ENCODE measurements at regions not wholly inside any gene's neighbourhood (a gene's known extent, or its start where the extent isn't known, plus 50 kb on each side); places are given as distances from the start of the nearest gene placed in this dataset.

- H3K27me3 Mint-ChIP-seq = peaks cover 6% of the 10 kb centered on the region
- H3K27ac Mint-ChIP-seq = no peak overlapping the region
- no peak for TF ChIP-seq CTCF (IDR thresholded peaks at IDR 0.05)
- no peaks in the 10 kb centered on the region for H3K36me3 Mint-ChIP-seq (ENCODE audit: low read depth)
- H3K4me1 Mint-ChIP-seq (ENCODE audit: low read depth) = no peaks in the 10 kb centered on the region
- CTCF ChIA-PET = no interaction called here
- ATAC-seq (ENCODE audit: poor library complexity) = no peak
- Histone ChIP-seq H3K27ac (ENCODE audit: low read depth in 1 of 2, low read length in 2 of 2) (no peak overlapping the region), H3K4me1 (ENCODE audit: insufficient read depth, low read length) (no peaks in the 10 kb centered on the region), H3K4me3 (ENCODE audit: low read length) (no peak overlapping the region), H3K36me3 (ENCODE audit: insufficient read depth, low read length) (no peaks in the 10 kb centered on the region), H3K9me3 (ENCODE audit: control insufficient read depth in 1 of 2, insufficient read depth in 1 of 2, low read length in 2 of 2) (no peaks in the 10 kb centered on the region), H3K27me3 (ENCODE audit: control insufficient read depth in 1 of 2, insufficient read depth in 2 of 2, low read length in 2 of 2) (no peaks in the 10 kb centered on the region)
- no peak overlapping the region for H3K4me3 Mint-ChIP-seq
- intact Hi-C loops (cut with DNase I, micrococcal nuclease) = no loop called here
- POLR2A ChIA-PET = no interaction called here
- H3K9me3 Mint-ChIP-seq = no peaks in the 10 kb centered on the region
- no peak for DNase-seq
Observed at GRCh38 chr3:17939157-17939556, 196.7 kb upstream of the TBC1D5 start.

- H3K27me3 ChIP-seq (ENCODE audit: control insufficient read depth in 1 of 2, insufficient read depth in 2 of 2, low read length in 2 of 2) = no peaks in the 10 kb centered on the region
- H3K36me3 ChIP-seq (ENCODE audit: insufficient read depth, low read length) = no peaks in the 10 kb centered on the region
- no peaks in the 10 kb centered on the region for H3K36me3 Mint-ChIP-seq (ENCODE audit: low read depth)
- no peak for TF ChIP-seq CTCF (IDR thresholded peaks at IDR 0.05)
- no peaks in the 10 kb centered on the region for H3K9me3 ChIP-seq (ENCODE audit: control insufficient read depth in 1 of 2, insufficient read depth in 1 of 2, low read length in 2 of 2)
- DNase-seq (no peak), ATAC-seq (ENCODE audit: poor library complexity) (no peak)
- POLR2A ChIA-PET = no interaction called here
- H3K4me1 ChIP-seq (ENCODE audit: insufficient read depth, low read length) = no peaks in the 10 kb centered on the region
- no peak overlapping the region for H3K4me3 Mint-ChIP-seq
- peaks cover 6% of the 10 kb centered on the region for H3K27me3 Mint-ChIP-seq
- intact Hi-C loops (cut with DNase I, micrococcal nuclease) = no loop called here
- H3K4me3 ChIP-seq (ENCODE audit: low read length) = no peak overlapping the region
- no peak overlapping the region for H3K27ac Mint-ChIP-seq
- H3K27ac ChIP-seq (ENCODE audit: low read depth in 1 of 2, low read length in 2 of 2) = no peak overlapping the region
- no peaks in the 10 kb centered on the region for H3K9me3 Mint-ChIP-seq
- CTCF ChIA-PET = no interaction called here
- no peaks in the 10 kb centered on the region for H3K4me1 Mint-ChIP-seq (ENCODE audit: low read depth)
Observed at GRCh38 chr3:17938313-17938712, 195.9 kb upstream of the TBC1D5 start.

- no peaks in the 10 kb centered on the region for H3K27me3 Mint-ChIP-seq
- no peak for ATAC-seq (ENCODE audit: poor library complexity)
Observed at GRCh38 chr3:17936736-17937480, 194.5 kb upstream of the TBC1D5 start.

More at GRCh38 chr3:17936736-17937480, 194.5 kb upstream of the TBC1D5 start:
- ChIA-PET POLR2A (no interaction called here), CTCF (interaction anchor here (1.7 kb wide), 1 partner anchor 9 kb away, joined by 4 read pairs; no protein-coding TSS in a partner anchor)
- DNase-seq = no peak
- H3K4me3 ChIP-seq (ENCODE audit: low read length) = no peak overlapping the region
- TF ChIP-seq CTCF (IDR thresholded peaks at IDR 0.05) = no peak
- H3K4me1 Mint-ChIP-seq (ENCODE audit: low read depth) = no peaks in the 10 kb centered on the region
- no peaks in the 10 kb centered on the region for H3K9me3 Mint-ChIP-seq
- no peaks in the 10 kb centered on the region for H3K27me3 ChIP-seq (ENCODE audit: control insufficient read depth in 1 of 2, insufficient read depth in 2 of 2, low read length in 2 of 2)
- no peaks in the 10 kb centered on the region for H3K9me3 ChIP-seq (ENCODE audit: control insufficient read depth in 1 of 2, insufficient read depth in 1 of 2, low read length in 2 of 2)
- no peak overlapping the region for H3K27ac ChIP-seq (ENCODE audit: low read depth in 1 of 2, low read length in 2 of 2)
- no peaks in the 10 kb centered on the region for H3K36me3 Mint-ChIP-seq (ENCODE audit: low read depth)
- no peak overlapping the region for H3K27ac Mint-ChIP-seq
- intact Hi-C loops (cut with DNase I, micrococcal nuclease) = no loop called here
- no peak overlapping the region for H3K4me3 Mint-ChIP-seq
- no peaks in the 10 kb centered on the region for H3K36me3 ChIP-seq (ENCODE audit: insufficient read depth, low read length)
- H3K4me1 ChIP-seq (ENCODE audit: insufficient read depth, low read length) = no peaks in the 10 kb centered on the region
